K562 (cell line): ENCODE measurements at regions not wholly inside any gene's neighbourhood (a gene's known extent, or its start where the extent isn't known, plus 50 kb on each side); places are given as distances from the start of the nearest gene placed in this dataset.

ENCODE experiments used
- CC2D1A ChIP-seq: fragments of 450-650 bp; IDR thresholded peaks from 2 replicates; pipeline ENCODE4 v1.6.1; 2017; ENCODE audit warnings: mild to moderate bottlenecking
- FOXK2 ChIP-seq, 2 experiments: fragments of 450-650 bp; IDR thresholded peaks in 1 of 2; conservative IDR thresholded peaks in 1 of 2; 2 replicates each; pipeline ENCODE4 v1.6.1; 2016; ENCODE audit warnings: low read depth in 2 of 2, mild to moderate bottlenecking in 1 of 2
- MCM2 ChIP-seq: fragments of 450-650 bp; IDR thresholded peaks from 2 replicates; pipeline ENCODE4 v1.6.1; 2017; ENCODE audit warnings: low read depth, mild to moderate bottlenecking

DNA sequence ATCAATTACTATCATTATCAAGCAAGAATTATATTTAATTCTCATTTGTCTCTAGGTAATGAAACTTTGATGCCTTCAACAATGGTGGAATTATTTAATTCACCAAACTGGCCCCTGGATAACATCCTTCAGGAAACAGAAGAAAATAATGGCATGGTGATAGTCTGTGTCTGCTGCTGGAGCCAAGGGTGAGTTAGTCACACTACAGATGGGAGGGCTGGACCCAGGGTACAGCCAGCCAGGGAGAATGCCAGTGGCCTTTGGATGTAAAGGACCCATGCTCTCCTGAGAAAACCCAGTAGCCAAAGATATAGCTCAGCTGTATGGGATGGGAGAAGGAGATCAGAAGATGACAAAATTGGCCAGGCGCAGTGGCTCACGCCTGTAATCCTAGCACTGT, 60.0 kb upstream of the CNKSR3 start:
- TF ChIP-seq FOXK2 (conservative IDR thresholded peaks at IDR 0.05 in 1 of 2, IDR thresholded peaks at IDR 0.05 in 1 of 2; ENCODE audit: low read depth in 2 of 2) (no peak), MCM2 (no peak), CC2D1A (no peak)
